H9 (cell line): ENCODE measurements at regions not wholly inside any gene's neighbourhood (a gene's known extent, or its start where the extent isn't known, plus 50 kb on each side); places are given as distances from the start of the nearest gene placed in this dataset.

Experiments used
- DNase-seq: peaks from one replicate; pipeline ENCODE4 v3.0.0-alpha.2; 2017
- H2AFZ ChIP-seq: one replicate; pipeline ENCODE4 v1.6.1; 2013; ENCODE audit warnings: mild to moderate bottlenecking, low read length, control low read depth, moderate library complexity
- H2AK5ac ChIP-seq: 2 replicates; pipeline ENCODE4 v1.6.1; 2013; ENCODE audit warnings: low read length, control low read depth, mixed read lengths; ENCODE audit not compliant: insufficient read length
- H2BK120ac ChIP-seq: one replicate; pipeline ENCODE4 v1.6.1; 2013; ENCODE audit warnings: low read depth, mild to moderate bottlenecking, low read length, control low read depth, inconsistent platforms; ENCODE audit not compliant: poor library complexity, severe bottlenecking
- H2BK12ac ChIP-seq: 2 replicates; pipeline ENCODE4 v1.6.1; 2013; ENCODE audit warnings: low read length, control low read depth, mixed read lengths, low read depth; ENCODE audit not compliant: insufficient read length
- H2BK15ac ChIP-seq: 2 replicates; pipeline ENCODE4 v1.6.1; 2013; ENCODE audit warnings: low read depth, low read length, control low read depth
- H2BK20ac ChIP-seq: one replicate; pipeline ENCODE4 v1.6.1; 2013; ENCODE audit warnings: low read depth, mild to moderate bottlenecking, low read length, control low read depth, inconsistent platforms; ENCODE audit not compliant: poor library complexity, severe bottlenecking
- H2BK5ac ChIP-seq: 2 replicates; pipeline ENCODE4 v1.6.1; 2013; ENCODE audit warnings: low read length, control low read depth, mixed read lengths; ENCODE audit not compliant: insufficient read length
- H3K14ac ChIP-seq: 2 replicates; pipeline ENCODE4 v1.6.1; 2013; ENCODE audit warnings: low read length, control low read depth; ENCODE audit not compliant: insufficient read depth
- H3K18ac ChIP-seq: 2 replicates; pipeline ENCODE4 v1.6.1; 2013; ENCODE audit warnings: low read depth, mild to moderate bottlenecking, mixed read lengths, low read length, control low read depth; ENCODE audit not compliant: insufficient read length
- H3K23ac ChIP-seq: 2 replicates; pipeline ENCODE4 v1.6.1; 2013; ENCODE audit warnings: low read length, control low read depth, mixed read lengths, low read depth; ENCODE audit not compliant: insufficient read length
- H3K23me2 ChIP-seq: 2 replicates; pipeline ENCODE4 v1.6.1; 2013; ENCODE audit warnings: low read depth, mild to moderate bottlenecking, mixed read lengths, low read length, control low read depth; ENCODE audit not compliant: insufficient read length, poor library complexity, severe bottlenecking
- H3K27ac ChIP-seq: 2 replicates; pipeline ENCODE4 v1.5.1; 2013; ENCODE audit warnings: low read length, control low read depth, mixed read lengths, low read depth; ENCODE audit not compliant: insufficient read length
- H3K27me3 ChIP-seq: 2 replicates; pipeline ENCODE4 v1.6.1; 2013; ENCODE audit warnings: low read length, control low read depth, inconsistent platforms; ENCODE audit not compliant: insufficient read depth
- H3K4ac ChIP-seq: 2 replicates; pipeline ENCODE4 v1.6.1; 2013; ENCODE audit warnings: low read depth, mild to moderate bottlenecking, control low read depth, inconsistent platforms, low read length, moderate library complexity
- H3K4me1 ChIP-seq: 2 replicates; pipeline ENCODE4 v1.6.1; 2013; ENCODE audit warnings: low read length, control low read depth, inconsistent platforms; ENCODE audit not compliant: insufficient read depth
- H3K4me2 ChIP-seq: 2 replicates; pipeline ENCODE4 v1.6.1; 2013; ENCODE audit warnings: low read length, control low read depth, mixed read lengths; ENCODE audit not compliant: insufficient read length, insufficient read depth
- H3K56ac ChIP-seq: 2 replicates; pipeline ENCODE4 v1.6.1; 2013; ENCODE audit warnings: low read depth, mild to moderate bottlenecking, mixed read lengths, low read length, control low read depth; ENCODE audit not compliant: insufficient read length
- H3K79me1 ChIP-seq: 2 replicates; pipeline ENCODE4 v1.6.1; 2013; ENCODE audit warnings: low read depth, mild to moderate bottlenecking, moderate library complexity, low read length, control low read depth, inconsistent platforms; ENCODE audit not compliant: insufficient read depth, poor library complexity, severe bottlenecking
- H3K79me2 ChIP-seq: 2 replicates; pipeline ENCODE4 v1.6.1; 2013; ENCODE audit warnings: low read length, control low read depth, inconsistent platforms; ENCODE audit not compliant: insufficient read depth
- H3K9ac ChIP-seq: 2 replicates; pipeline ENCODE4 v1.6.1; 2013; ENCODE audit warnings: low read length, control low read depth, mixed read lengths; ENCODE audit not compliant: insufficient read length; ENCODE audit errors: extremely low read depth
- H3K9me3 ChIP-seq: one replicate; pipeline ENCODE4 v1.6.1; 2013; ENCODE audit warnings: low read depth, low read length, inconsistent platforms; ENCODE audit not compliant: control insufficient read depth
- H3T11ph ChIP-seq: one replicate; pipeline ENCODE4 v1.6.1; 2013; ENCODE audit warnings: mild to moderate bottlenecking, low read length, control low read depth, inconsistent platforms
- H4K20me1 ChIP-seq: one replicate; pipeline ENCODE4 v1.6.1; 2013; ENCODE audit not compliant: control insufficient read depth, insufficient read length, insufficient read depth
- H4K5ac ChIP-seq: 2 replicates; pipeline ENCODE4 v1.6.1; 2013; ENCODE audit warnings: low read depth, mild to moderate bottlenecking, mixed read lengths, low read length, control low read depth; ENCODE audit not compliant: insufficient read length
- H4K8ac ChIP-seq: replicated peaks from 2 replicates; pipeline ENCODE4 v1.6.1; 2013; ENCODE audit warnings: low read length, control low read depth, mixed read lengths, low read depth; ENCODE audit not compliant: insufficient read length
- H4K91ac ChIP-seq: 2 replicates; pipeline ENCODE4 v1.6.1; 2013; ENCODE audit warnings: low read depth, mild to moderate bottlenecking, moderate library complexity, mixed read lengths, low read length, control low read depth; ENCODE audit not compliant: insufficient read length
- H3K27ac Mint-ChIP-seq, 3 experiments: 2 replicates in 2 of 3; 3 replicates in 1 of 3; pipeline ENCODE4 v1.8.0; 2020 to 2021; ENCODE audit warnings: mixed read lengths in 3 of 3, mild to moderate bottlenecking in 1 of 3, moderate library complexity in 1 of 3
- H3K27me3 Mint-ChIP-seq: 2 replicates; pipeline ENCODE4 v1.8.0; 2021; ENCODE audit warnings: low read depth, mild to moderate bottlenecking, moderate library complexity, mixed read lengths
- H3K36me3 Mint-ChIP-seq, 3 experiments: 2 replicates in 2 of 3; 3 replicates in 1 of 3; pipeline ENCODE4 v1.8.0; 2020 to 2021; ENCODE audit warnings: low read depth in 3 of 3, mixed read lengths in 3 of 3; ENCODE audit not compliant: insufficient read depth in 1 of 3
- H3K4me1 Mint-ChIP-seq, 2 experiments: 2 replicates each; pipeline ENCODE4 v1.8.0; 2020; ENCODE audit warnings: mixed read lengths in 2 of 2
- H3K4me3 Mint-ChIP-seq, 2 experiments: 2 replicates in 1 of 2; 3 replicates in 1 of 2; pipeline ENCODE4 v1.8.0; 2020 to 2021; ENCODE audit warnings: mild to moderate bottlenecking in 2 of 2, mixed read lengths in 2 of 2, moderate library complexity in 1 of 2
- H3K9me3 Mint-ChIP-seq, 2 experiments: 2 replicates in 1 of 2; 3 replicates in 1 of 2; pipeline ENCODE4 v1.8.0; 2020; ENCODE audit warnings: mild to moderate bottlenecking in 2 of 2, mixed read lengths in 2 of 2, moderate library complexity in 1 of 2
- CTCF ChIP-seq: fragments of 200-600 bp; sonication (generic); conservative IDR thresholded peaks from 3 replicates; pipeline ENCODE4 v1.8.0; 2021; ENCODE audit warnings: antibody characterized with exemption, mild to moderate bottlenecking
- WGBS: extraction: QIAGEN DNeasy Blood & Tissue Kit; methylation state at CpG from one replicate; pipeline ENCODE4 v1.1.7; 2013; ENCODE audit warnings: missing lambda C conversion rate, low lambda C conversion rate, mixed read lengths; ENCODE audit not compliant: insufficient read length; ENCODE audit errors: extremely low coverage; 5-methylcytosine and 5-hydroxymethylcytosine counted together

GRCh38 chrX:25083661-25084060 is 67.9 kb upstream of the ARX start:
- WGBS = no CpG with 5 or more reads among the region's 3 CpGs
- Histone ChIP-seq H2BK12ac (no peak overlapping the region), H4K91ac (no peak overlapping the region), H3K79me2 (no peaks in the 10 kb centered on the region), H3K56ac (no peak overlapping the region), H3K9me3 (no peaks in the 10 kb centered on the region), H3K9ac (no peak overlapping the region), H3K79me1 (no peaks in the 10 kb centered on the region), H3K23ac (no peak overlapping the region), H2BK20ac (no peak overlapping the region), H2AK5ac (no peak overlapping the region), H3K27me3 (no peaks in the 10 kb centered on the region; the same call in 1 of the 2 replicates), H2BK120ac (no peak overlapping the region), H3K27ac (no peak overlapping the region), H3K18ac (no peak overlapping the region), H3K23me2 (no peaks in the 10 kb centered on the region), H3T11ph (no peak overlapping the region), H2AFZ (no peak overlapping the region), H3K4me1 (no peaks in the 10 kb centered on the region), H2BK15ac (no peak overlapping the region), H3K14ac (no peak overlapping the region), H4K20me1 (no peaks in the 10 kb centered on the region), H4K5ac (no peak overlapping the region), H4K8ac (no peak overlapping the region), H2BK5ac (no peak overlapping the region), H3K4me2 (no peak overlapping the region), H3K4ac (no peak overlapping the region)
- Mint-ChIP-seq H3K4me3 (no peak overlapping the region), H3K27ac (no peak overlapping the region; a peak in 1 of 7 replicates), H3K4me1 (no peaks in the 10 kb centered on the region), H3K9me3 (peaks cover 5 to 8% of the 10 kb centered on the region in 2 experiments; a peak in 2 of 5 replicates), H3K36me3 (peaks cover 2 to 6% (median 3%) of the 10 kb centered on the region in 3 experiments; a peak in 2 of 7 replicates), H3K27me3 (no peaks in the 10 kb centered on the region)
- DNase-seq = no peak
- TF ChIP-seq CTCF = no peak
